GM12873 (cell line): ENCODE measurements at regions not wholly inside any gene's neighbourhood (a gene's known extent, or its start where the extent isn't known, plus 50 kb on each side); places are given as distances from the start of the nearest gene placed in this dataset.

ENCODE experiments used
- TF ChIP-seq, protein P1 (sequence below): IDR thresholded peaks from 2 replicates; pipeline ENCODE4 v1.5.1; 2012; ENCODE audit warnings: low read depth, mild to moderate bottlenecking, moderate library complexity, low read length, control low read depth; ENCODE audit not compliant: insufficient read depth; ENCODE audit errors: missing control alignments

DNA sequence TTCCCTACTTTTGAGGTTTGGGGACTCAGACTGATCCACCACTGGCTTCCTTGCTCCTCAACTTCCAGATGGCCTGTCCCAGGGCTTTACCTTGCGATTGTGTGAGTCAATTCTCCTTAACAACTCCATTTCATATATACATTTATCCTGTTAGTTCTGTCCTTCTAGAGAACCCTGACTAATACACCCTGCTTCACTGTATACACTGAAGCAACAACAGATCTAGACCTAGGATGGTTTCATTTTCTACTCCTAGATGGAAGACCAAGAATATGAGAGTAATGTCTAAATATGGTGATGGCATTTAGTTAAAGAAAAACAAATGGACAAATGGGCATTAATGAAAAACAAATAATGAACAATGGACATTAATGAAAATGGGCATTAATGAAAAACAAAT, 225.6 kb downstream of the LMBRD1 start:
- TF ChIP-seq, protein P1, sequence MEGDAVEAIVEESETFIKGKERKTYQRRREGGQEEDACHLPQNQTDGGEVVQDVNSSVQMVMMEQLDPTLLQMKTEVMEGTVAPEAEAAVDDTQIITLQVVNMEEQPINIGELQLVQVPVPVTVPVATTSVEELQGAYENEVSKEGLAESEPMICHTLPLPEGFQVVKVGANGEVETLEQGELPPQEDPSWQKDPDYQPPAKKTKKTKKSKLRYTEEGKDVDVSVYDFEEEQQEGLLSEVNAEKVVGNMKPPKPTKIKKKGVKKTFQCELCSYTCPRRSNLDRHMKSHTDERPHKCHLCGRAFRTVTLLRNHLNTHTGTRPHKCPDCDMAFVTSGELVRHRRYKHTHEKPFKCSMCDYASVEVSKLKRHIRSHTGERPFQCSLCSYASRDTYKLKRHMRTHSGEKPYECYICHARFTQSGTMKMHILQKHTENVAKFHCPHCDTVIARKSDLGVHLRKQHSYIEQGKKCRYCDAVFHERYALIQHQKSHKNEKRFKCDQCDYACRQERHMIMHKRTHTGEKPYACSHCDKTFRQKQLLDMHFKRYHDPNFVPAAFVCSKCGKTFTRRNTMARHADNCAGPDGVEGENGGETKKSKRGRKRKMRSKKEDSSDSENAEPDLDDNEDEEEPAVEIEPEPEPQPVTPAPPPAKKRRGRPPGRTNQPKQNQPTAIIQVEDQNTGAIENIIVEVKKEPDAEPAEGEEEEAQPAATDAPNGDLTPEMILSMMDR, result no peak

DNA sequence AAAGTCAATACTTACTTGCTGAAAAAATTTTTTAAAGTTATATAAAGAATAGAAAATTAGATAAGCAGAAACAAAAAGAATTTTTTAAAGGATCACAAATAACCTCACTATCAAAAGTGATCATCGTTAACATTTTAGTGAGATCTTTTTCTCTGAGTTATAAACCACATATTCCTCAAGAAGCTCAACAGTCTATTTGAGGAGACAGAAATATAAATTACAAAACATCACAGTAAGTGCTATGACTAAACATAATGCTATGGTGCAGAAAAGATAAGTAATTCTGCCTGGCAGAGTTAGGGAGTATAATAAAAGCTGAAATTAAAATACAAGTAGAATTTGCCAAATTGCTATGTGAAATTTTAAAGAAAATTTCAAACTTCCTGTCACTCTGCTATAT, 226.7 kb downstream of the LMBRD1 start:
- TF ChIP-seq, protein P1, result no peak

DNA sequence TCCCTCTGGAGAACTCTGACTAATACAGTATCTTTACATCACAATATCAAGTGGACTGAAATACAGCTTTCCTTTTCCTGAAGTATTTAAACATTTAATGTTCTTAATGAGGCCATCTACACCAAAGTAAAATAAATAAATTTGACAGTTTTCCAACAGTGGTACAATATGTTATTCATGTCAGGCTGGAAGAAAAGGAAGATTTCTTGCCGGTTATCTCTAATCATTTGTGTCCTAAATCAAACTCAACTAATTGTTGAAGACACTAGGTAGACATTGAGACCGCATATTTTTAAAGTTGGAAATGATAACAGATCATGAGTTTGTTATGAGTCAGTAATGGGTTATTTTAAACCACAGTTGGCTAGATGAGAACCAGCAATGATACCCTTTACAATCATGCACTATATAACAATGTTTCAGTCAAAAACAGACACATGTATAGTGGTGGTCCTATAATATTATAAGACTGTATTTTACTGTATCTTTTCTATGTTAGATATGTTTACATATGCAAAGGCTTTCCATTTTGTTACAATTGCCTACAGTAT, 241.6 kb downstream of the LMBRD1 start:
- TF ChIP-seq, protein P1, result no peak

DNA sequence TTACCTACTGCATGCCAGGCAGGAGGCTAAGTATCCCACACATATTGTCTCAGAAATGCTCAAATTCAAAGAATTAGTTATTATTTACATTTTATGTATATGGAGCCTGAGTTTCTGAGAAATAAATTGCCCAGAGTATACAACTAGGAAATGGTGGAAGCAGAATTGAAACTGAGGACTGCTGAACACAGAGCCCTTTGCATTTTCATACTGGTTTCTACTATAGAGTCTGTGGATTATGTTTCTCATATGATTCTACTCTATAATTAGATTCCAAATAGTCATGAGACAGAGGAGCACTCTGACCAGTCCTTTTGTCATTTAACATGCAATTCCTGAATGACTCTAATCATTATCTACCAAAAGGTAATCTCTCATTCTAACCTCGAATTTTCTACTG, 254.3 kb downstream of the LMBRD1 start:
- TF ChIP-seq, protein P1, result no peak

DNA sequence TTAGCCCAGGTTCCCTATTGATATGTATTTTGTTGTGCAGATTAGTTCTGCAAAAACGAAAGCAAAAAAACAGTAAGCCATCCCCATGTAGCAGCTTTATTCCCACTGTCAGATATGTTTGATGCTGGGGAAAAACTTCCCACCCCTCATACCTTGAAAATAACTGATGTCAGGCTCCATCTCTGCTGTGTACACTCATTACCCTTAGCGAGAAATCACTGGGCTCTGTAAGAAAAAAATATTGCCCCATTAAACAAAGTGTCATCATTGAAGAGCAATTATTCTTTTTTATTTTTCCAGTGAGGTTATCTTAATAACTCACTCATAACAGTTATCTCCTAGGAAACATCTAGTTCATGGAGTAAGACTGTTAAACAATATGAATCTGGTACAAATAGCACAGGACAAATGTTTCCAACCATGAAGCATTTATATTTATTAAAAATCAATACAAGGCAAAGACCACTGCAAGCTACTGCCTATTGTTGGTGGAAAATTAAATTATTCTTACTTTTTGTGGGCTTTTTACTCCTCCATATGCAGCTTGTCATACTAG, 268.8 kb downstream of the LMBRD1 start:
- TF ChIP-seq, protein P1, result no peak

DNA sequence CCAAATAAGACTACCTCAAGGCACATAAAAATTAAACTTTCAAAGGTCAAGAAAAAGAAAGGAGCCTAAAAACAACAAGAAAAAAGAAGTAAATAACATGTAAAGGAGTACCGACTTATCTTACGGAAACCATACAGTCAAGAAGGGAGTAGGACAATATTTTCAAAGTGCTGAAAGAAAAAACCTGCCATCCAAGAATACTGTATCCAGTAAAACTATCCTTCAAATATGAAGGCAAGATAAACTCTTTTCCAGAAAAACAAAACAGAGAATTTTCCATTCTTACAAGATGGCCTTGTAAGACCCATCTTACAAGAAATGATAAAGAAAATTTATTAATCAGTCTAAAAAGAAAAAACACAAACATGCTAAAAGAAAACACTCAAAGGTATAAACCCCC, 302.2 kb downstream of the LMBRD1 start:
- TF ChIP-seq, protein P1, result no peak

DNA sequence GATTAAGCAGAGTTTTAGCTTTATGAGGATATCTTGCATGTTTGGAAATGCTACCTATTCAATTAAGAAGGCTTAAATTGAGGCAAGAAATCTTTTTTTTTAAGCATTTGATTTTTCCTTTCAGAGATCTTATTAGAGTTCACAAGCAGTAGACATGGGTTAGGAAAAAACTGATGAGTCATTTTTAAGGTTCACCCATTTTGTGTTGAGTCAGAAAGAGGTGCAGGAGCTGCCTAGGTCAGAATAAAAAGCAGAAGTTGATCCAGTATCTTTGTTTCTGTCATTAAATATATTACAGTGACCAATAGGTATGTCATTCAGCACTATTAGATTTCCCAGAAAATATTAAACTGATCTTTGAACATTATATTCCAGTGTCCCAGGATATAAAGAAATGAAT, 306.8 kb downstream of the LMBRD1 start:
- TF ChIP-seq, protein P1, result no peak
